GM19043 (cell line): ENCODE measurements at regions not wholly inside any gene's neighbourhood (a gene's known extent, or its start where the extent isn't known, plus 50 kb on each side); places are given as distances from the start of the nearest gene placed in this dataset.
A peak's percentile ranks its signal among the peaks of the same experiment; 100 is the strongest.
"Not testable (repeated sequence)": the region's sequence is repeated elsewhere in the genome, so short reads cannot be mapped to it uniquely, and the experiment has no call there.

Experiments used
- ATAC-seq: cut with Tn5 transposase; IDR thresholded peaks from one replicate; pipeline ENCODE4 v1.9.1; 2021; ENCODE audit warnings: low read depth; ENCODE audit not compliant: unreplicated experiment

DNA sequence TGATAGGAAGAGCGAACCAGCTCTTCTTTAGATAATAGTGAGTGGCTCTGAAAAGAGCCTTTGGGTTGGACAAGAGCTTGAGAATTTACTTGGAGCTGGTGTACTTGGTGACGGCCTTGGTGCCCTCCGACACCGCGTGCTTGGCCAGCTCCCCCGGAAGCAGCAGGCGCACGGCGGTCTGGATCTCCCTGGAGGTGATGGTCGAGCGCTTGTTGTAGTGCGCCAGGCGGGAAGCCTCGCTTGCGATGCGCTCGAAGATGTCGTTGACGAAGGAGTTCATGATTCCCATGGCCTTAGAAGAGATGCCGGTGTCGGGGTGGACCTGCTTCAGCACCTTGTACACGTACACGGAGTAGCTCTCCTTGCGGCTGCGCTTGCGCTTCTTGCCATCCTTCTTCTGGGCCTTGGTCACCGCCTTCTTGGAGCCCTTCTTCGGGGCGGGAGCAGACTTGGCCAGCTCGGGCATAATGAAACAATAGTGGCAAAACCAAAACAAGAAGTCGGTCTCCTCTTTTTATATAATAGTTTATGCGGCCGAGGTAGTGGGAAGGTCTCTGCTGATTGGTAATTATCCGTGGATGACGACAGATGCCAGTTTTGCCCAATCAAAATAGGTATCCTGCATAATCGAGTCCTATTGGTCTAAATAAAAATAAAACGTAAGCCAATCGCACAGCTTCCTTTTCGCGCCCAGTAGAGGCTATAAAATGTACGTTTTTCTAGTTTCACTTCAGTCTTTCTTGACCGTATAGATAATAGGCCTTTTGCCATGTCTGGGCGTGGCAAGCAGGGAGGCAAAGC is 104.6 kb downstream of the OR2B2 start:
- peak; percentile 51 for ATAC-seq

DNA sequence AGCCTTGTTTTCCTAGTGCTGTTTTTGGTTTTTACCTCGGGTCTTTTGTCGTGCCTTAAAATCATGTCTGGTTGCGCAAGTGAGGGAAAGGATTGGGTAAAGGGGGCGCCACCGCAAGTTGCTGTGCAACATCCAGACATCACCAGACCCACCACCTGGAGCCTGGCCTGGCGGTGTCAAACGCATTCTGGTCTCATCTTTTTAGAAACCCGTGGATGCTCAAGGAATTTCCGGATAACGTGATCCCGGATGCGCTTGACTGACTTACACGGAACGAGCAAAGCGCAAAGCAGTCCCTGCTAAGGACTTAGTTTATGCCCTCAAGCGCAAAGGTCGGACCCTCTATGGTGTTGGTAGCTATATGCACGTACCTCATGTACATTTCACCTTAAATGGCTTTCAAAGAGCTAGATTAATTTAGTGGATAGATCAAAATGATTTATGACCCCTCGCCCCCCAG is 105.2 kb downstream of the OR2B2 start:
- no peak for ATAC-seq

DNA sequence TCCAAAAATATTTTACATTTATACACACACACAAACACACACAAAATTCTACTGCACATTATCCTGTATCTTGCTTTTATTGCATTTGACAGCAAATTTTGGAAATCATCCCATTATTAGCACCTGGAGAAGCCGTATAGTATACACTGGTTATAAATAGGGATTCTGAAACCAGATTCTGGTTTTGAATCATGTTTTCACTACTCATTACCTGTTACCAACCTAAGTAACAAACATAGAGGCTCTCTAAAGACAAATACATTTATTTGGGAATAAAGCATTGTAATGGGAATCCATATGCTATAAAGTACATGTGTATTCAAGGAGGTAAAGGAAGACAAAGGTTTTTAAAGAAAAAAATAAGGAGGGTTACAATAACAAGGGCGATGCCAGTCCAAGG is 106.8 kb downstream of the OR2B2 start:
- ATAC-seq = no peak

DNA sequence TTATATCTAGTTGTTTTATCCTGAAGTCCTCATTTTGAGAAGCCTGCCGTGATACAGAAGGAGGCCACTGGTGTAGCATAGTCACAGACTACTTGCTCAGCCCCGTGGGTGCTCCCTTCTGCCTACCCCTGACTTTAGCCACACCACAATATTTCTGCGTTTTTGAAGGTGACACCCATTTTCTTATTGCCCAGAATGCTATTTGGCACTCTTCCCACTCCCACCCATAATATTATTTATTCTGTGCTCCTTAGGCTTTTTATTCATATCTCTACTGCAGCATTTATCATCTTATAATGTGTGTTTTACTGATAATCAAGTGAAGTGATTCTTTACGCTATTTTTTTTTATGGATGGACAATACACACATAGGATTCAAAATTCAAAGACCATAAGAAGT is 107.3 kb downstream of the OR2B2 start:
- no peak for ATAC-seq

DNA sequence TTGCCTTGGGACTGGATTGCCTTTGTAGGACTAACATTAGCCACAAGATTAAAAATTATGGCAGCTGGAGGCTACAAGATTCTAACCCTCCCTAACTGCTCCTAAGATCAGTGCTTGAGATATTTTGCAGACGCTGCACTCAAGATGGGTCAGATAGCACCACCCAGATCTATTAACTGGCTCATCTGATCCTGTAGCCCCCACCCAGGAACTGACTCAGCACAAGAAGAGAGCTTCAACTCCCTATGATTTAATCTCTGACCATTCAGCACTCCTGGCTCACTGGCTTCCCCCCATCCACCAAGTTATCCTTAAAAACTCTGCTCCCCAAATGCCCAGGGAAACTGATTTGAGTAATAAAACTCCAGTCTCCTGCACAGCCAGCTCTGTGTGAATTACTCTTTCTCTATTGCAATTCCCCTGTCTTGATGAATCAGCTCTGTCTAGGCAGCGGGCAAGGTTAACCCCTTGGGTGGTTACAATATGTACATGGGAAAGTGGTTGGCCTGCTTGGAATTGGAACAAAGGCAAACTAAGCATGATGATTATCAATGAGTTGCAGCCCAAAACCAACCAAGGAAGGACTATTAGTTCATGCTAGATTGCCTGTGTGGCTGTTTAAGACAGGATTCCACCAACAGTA is 111.3 kb downstream of the OR2B2 start:
- ATAC-seq = no peak

DNA sequence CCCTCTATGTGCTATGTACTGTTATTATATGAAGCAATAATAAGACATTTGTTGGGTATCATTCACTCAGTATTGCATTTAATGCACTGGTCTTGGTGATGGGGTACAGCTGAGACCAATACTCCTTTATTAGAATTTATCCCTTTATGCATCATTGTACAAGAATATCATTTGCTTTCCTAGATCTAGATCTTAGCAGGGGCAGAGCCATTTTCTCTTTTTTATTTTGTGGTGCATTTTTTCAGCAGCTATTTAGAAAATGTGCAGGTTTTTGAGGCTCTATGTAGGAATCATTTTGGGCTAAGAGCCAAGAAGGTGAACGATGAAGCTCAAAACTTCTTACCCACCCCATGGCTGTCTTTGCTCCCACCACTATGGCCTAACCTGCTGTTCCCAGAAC is 114.2 kb downstream of the OR2B2 start:
- ATAC-seq = no peak

DNA sequence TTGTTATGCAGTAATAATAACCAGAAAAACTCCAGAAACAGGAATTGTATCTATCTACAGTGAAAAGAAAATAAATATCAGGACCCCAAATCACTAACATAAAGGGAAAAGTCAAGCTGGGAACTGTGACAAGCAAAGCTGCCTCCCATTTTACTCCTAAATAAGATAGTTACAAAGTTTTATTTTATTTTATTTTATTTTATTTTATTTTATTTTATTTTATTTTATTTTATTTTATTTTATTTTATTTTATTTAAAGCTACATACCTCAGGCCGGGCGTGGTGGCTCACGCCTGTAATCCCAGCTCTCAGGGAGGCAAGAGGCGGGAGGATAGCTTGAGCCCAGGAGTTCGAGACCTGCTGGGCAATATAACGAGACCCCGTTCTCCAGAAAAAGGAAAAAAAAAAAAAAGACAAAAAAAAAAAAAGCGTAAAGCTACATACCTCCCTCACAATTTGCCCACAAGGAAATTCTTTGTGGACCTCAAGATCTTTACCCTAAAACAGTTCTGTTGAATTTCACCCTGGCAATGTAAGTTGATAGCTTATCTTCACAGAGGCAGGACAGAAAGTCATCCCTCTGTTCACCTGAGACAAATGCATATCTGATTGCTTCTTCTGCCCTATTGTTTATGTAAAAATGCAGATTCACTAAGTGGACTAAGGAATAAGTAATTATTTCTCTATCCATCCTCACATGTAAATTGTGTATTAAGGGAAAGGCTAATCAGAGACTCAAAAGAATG is 115.3 kb downstream of the OR2B2 start:
- ATAC-seq = not testable (repeated sequence)

DNA sequence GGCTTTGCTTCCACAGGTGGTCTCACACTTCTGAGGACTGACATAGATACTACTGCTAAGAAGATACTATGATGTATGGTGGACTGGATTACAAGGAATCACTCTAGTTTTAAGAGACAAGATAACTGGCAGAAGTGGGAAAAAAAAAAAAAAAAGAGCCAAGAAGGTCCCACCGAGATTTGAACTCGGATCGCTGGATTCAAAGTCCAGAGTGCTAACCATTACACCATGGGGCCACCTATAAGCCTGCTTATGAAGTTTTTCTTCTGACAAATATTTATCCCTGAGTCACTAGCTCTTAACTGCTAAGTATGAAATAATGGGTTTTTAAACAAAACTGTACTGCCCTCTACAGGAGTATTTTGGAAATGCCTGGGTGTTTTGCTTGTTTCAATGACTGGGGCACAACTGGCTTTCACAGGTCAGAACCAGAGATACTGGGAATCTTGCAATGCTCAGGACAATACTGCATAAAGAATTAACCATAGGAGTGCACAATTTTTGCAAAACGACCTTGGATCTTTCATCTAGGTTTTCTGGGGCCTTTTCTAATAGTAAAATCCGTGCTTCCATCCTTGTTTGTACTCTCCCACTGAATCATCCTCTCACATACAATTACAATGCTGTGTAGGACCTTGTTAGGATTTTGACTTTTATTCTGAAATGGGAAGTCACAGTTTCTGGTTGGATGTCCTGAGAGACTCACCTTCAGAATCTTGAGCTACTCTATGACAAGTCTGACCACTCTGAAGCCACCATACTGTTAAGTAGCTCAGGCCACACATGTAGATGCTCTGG is 116.3 kb downstream of the OR2B2 start:
- no peak for ATAC-seq

DNA sequence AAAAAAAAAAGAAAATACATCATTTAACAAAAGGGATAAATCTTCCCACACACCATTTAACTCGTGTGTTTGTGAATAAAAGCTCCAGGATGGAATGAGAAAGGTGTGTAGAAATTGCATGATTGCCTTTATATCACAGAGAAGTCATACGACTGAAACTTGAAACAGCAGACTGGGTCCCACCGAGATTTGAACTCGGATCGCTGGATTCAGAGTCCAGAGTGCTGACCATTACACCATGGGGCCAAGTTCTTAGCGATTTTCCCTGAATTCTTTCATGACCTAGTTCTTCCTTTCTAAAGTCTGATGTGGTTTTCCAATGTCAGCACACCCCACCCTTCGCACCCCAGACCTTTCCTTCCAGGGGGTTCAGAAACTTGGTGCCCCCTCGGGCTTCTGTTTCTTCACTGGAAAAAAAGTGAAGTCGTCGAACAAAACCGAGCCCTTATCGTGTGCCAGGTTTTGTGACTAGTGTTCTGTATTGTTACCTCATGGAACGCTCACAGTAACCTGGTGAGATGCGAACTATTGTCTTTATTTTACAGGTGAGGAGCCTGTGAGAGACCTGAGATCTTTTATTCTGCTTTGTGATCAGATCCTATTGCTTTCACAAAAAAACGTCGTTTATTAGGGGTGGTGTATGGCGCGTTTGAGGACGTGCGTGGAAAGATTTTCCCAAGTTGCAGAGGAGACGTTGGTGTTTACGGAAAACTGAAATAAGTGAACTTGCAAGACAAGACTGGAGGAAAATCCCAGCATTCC is 120.8 kb downstream of the OR2B2 start:
- ATAC-seq = no peak

DNA sequence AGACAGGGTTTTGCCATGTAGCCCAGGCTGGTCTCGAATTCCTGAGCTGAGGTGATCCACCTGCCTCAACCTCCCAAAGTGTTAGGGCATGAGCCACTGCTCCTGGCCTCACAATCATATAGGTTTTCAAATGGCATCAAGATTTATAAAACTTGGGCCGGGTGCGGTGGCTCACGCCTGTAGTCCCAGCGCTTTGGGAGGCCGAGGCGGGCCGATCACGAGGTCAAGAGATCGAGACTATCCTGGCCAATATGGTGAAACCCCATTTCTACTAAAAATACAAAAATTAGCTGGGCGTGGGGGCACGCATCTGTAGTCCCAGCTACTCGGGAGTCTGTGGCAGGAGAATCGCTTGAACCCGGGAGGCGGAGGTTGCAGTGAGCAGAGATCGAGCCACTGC is 123.8 kb downstream of the OR2B2 start:
- not testable (repeated sequence) for ATAC-seq

DNA sequence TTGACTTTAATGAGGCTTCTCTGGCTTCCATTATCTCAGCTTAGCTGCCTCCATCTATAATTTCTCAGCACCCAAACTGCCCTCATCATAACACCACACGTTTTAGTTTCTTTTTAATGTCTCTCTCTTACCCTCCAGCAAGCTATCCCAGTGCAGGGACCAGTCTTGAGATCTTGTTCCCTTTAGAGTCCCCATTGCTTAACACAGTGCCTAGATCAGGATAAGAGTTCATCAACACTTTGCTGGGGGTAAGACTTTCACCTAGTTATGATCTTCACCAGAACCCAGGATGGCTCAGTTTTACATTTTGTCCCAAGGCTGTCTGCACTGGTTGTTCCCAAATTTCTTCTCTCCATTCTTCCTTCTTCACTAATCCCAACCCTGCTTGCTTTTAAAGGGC is 126.1 kb downstream of the OR2B2 start:
- no peak for ATAC-seq

DNA sequence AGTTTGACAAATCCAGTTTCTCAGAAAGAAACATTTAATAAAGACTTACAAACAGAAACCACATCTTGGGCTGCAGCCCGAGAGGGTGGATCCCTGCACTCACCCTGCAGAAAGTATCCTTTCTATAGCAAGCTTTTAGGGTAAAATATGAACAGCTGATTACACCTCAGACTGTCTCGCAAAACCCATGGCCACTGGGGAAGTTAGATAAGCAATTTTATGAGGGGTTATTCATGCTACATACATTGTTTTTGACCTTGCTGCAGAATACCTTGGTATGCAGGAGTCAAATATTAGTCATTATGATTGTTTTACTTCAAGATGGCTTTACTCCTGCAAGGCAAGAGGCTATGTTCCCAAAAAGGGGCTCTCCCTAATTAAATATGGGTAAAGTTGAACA is 126.9 kb downstream of the OR2B2 start:
- no peak for ATAC-seq

DNA sequence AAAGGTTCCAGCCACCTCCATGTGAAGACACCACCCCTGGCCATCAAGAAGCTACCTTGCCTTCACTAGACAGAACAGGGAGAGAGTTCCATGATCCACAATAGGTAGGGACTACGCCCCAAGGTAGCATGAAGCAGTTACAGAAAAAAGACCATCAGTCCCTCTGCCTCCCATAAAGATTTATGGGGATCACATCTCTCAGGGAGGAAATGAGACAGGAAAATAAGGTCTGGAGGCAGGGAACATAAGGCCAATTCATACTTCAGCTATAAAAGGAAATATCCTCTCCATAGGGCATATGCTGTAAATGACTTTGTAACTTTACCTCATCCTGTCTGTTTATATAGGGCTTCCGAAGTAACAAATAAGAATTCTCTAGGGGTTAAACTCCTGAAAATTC is 129.4 kb downstream of the OR2B2 start:
- ATAC-seq = no peak

DNA sequence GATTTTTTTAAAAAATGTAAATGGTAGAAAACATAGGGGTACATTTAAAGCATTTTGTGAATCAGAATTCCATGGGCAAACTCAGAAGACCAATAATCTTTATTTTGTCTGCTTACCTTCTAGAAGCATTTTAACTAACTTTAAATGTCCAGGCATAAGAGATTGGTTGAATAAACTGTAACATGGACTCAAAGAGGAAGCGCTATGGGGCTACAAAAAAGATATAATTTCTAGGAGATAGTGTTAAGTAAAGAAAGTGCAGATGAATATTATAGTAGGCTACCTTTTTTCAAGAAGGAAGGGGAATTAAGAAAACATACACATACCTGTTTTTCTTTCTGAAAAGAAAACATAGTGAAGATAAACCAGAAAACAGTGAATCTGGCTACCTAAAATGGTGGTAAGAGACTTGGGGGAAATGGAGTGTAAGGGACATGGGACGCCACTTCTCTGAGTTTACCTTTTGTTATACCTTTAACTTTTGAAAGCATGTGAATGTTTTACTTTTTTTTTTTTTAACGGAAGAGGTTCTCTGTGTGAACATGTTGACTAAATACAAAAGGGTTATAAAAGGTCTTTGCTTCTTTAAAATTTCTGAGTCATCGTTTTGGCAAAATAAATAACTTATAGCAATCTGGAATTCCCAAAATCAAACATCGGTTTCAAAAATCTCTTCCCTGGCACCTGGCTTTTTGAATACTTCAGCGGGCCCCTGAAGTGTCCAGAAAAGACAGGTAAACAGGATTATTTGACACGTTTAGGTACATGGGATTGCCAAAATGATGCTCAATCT is 133.4 kb downstream of the OR2B2 start:
- no peak for ATAC-seq

DNA sequence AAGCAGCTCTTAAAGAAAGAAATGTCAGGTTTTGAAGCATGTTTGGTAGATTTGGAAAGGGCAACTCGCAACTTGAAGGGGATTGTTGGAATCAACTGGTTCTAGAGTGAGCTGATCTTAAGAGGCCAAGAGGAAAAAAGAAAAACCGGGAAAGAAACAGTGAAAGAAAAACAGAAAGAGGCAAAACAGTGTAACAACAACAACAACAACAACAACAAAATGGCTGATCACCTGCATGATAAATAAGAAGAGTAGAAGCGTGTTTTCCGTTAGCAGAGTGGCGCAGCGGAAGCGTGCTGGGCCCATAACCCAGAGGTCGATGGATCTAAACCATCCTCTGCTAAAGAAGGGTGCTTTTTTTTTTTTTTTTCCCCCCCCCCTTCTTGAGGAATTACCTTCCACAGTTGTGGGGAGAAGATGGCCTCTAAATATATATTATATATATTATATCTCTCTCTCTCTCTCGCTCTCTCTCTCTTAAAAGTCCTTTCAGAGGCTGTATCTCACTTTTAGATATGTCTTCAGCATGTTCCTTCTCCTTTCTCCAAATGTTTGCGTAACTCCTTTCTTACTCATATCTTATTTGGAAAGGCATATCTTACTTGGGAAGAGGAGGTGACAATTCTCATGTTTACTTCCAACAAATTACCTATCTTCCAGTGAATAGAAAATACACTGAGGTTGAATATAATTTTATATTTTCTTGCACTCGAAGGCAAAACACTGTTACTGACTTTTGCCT is 134.4 kb downstream of the OR2B2 start:
- no peak for ATAC-seq

DNA sequence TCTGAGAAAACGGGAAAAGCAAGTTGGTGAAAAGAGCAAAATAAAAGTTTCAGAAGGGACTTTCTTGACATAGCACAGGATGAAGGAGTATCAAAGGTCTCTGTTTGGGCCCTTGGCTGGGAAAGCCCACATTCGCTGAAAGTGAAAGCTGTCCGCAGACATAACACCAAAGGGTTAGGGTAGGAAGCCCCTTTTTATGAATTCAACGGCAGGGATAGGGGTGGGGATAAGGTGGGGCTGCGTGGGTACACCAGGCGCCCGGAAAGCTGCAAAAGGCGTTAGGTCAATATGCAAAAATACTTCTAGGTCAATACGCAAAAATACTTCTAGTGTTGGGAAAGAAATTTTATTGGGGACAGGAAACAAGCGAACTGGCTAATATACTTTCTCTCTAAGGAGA is 135.1 kb downstream of the OR2B2 start:
- no peak for ATAC-seq

DNA sequence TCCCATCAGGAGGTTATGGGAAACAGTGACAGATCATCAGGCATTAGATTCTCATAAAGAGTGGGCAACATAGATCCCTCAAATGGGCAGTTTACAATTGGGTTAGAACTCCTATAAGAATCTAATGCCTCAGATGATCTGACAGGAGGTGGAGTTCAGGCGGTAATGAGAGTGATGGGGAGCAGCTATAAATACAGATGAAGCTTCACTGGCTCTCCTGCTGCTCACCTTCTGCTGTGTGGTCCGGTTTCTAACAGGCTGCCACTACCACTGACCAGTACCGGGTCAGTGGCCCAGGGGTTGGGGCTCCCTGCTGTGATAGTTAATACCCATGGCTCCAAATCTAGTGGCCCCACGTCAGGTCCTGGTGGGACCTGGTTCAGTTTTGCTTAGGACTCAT is 135.7 kb downstream of the OR2B2 start:
- no peak for ATAC-seq

DNA sequence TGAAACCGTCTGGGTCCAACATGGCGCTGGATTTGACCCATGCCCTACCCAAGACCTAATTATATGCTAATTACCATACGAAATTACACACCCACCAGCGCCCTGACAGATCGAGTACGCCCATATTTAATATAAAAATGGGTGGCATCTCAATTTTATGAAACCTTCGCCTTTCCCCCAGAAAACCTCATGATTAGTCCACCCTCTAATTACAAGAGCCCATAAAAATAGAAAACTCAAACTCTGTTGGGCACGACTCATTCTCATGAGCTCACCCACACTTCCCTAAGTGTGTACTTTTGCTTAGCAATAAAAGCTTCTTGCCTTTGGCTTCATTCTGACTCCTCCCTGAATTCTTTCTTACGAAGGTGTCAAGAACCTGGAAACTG is 136.4 kb downstream of the OR2B2 start:
- no peak for ATAC-seq
